Caco-2 (cell line): ENCODE measurements at regions not wholly inside any gene's neighbourhood (a gene's known extent, or its start where the extent isn't known, plus 50 kb on each side); places are given as distances from the start of the nearest gene placed in this dataset.

Source experiments
- BruUV-seq: library from RNA; stranded (reverse); fragments of 400-500 nt; replicated peaks from 2 replicates; lab custom pipeline; 2021; lab: Mats Ljungman, UMichigan
- CTCF ChIA-PET: fragments of 300-600 bp; sonication (Branson Sonifier 250); formaldehyde crosslinking; loops from one replicate; lab custom pipeline; 2022; ENCODE audit warnings: antibody characterized with exemption; lab: Charles Lee
- POLR2A ChIA-PET: fragments of 300-600 bp; sonication (Branson Sonifier 250); formaldehyde crosslinking; loops from one replicate; lab custom pipeline; 2022; ENCODE audit warnings: antibody characterized with exemption; lab: Charles Lee
- DNase-seq, 2 experiments: peaks; one replicate each; pipeline versions ENCODE4 v3.0.0 to v3.0.0-alpha.2; 2020 to 2022
- H3K27me3 ChIP-seq: replicated peaks from 2 replicates; pipeline ENCODE4 v1.6.0; 2011; ENCODE audit warnings: low read length; ENCODE audit not compliant: control insufficient read depth, insufficient read depth
- H3K36me3 ChIP-seq: 2 replicates; pipeline ENCODE4 v1.5.1; 2011; ENCODE audit warnings: low read length; ENCODE audit not compliant: control insufficient read depth, insufficient read depth
- H3K4me1 ChIP-seq: fragments of 250-450 bp; sonication (Bioruptor Pico); 2 replicates; pipeline ENCODE4 v1.5.1; 2020; ENCODE audit warnings: mild to moderate bottlenecking
- H3K4me3 ChIP-seq: 2 replicates; pipeline ENCODE4 v1.5.1; 2011; ENCODE audit warnings: low read depth, mild to moderate bottlenecking, control low read depth, low read length
- H3K9me3 ChIP-seq: fragments of 250-450 bp; sonication (Bioruptor Pico); 2 replicates; pipeline ENCODE4 v1.5.1; 2020; ENCODE audit warnings: mild to moderate bottlenecking, moderate library complexity
- H3K27ac Mint-ChIP-seq: one replicate; pipeline ENCODE4 v1.8.0; 2022; ENCODE audit warnings: mixed read lengths; ENCODE audit not compliant: unreplicated experiment
- H3K27me3 Mint-ChIP-seq: one replicate; pipeline ENCODE4 v1.8.0; 2022; ENCODE audit warnings: mixed read lengths; ENCODE audit not compliant: insufficient read depth, unreplicated experiment
- H3K36me3 Mint-ChIP-seq: one replicate; pipeline ENCODE4 v1.8.0; 2022; ENCODE audit warnings: mild to moderate bottlenecking, mixed read lengths; ENCODE audit not compliant: insufficient read depth, unreplicated experiment
- H3K4me1 Mint-ChIP-seq: one replicate; pipeline ENCODE4 v1.8.0; 2022; ENCODE audit warnings: low read depth, mixed read lengths; ENCODE audit not compliant: unreplicated experiment
- H3K4me3 Mint-ChIP-seq: one replicate; pipeline ENCODE4 v1.8.0; 2022; ENCODE audit warnings: mild to moderate bottlenecking, moderate library complexity, mixed read lengths; ENCODE audit not compliant: unreplicated experiment
- H3K9me3 Mint-ChIP-seq: one replicate; pipeline ENCODE4 v1.8.0; 2022; ENCODE audit warnings: mixed read lengths; ENCODE audit not compliant: unreplicated experiment
- intact Hi-C: fragments of 100-400 bp; cut with micrococcal nuclease; formaldehyde crosslinking; loops from one replicate; pipeline ENCODE4 v1.10.0; 2022; ENCODE audit not compliant: unreplicated experiment
- TF ChIP-seq, protein P1 (sequence below), 2 experiments: fragments of 200-600 bp in 1 of 2; IDR thresholded peaks; 1 replicate in 1 of 2; 2 replicates in 1 of 2; pipeline versions ENCODE4 v1.5.1 to v1.8.0; 2011 to 2022; ENCODE audit warnings: antibody characterized with exemption in 1 of 2, control low read depth in 1 of 2, inconsistent platforms in 1 of 2, low read depth in 1 of 2, low read length in 1 of 2, mild to moderate bottlenecking in 1 of 2, moderate library complexity in 1 of 2; ENCODE audit not compliant: insufficient read depth in 1 of 2, severe bottlenecking in 1 of 2, unreplicated experiment in 1 of 2

- TF ChIP-seq, protein P1, sequence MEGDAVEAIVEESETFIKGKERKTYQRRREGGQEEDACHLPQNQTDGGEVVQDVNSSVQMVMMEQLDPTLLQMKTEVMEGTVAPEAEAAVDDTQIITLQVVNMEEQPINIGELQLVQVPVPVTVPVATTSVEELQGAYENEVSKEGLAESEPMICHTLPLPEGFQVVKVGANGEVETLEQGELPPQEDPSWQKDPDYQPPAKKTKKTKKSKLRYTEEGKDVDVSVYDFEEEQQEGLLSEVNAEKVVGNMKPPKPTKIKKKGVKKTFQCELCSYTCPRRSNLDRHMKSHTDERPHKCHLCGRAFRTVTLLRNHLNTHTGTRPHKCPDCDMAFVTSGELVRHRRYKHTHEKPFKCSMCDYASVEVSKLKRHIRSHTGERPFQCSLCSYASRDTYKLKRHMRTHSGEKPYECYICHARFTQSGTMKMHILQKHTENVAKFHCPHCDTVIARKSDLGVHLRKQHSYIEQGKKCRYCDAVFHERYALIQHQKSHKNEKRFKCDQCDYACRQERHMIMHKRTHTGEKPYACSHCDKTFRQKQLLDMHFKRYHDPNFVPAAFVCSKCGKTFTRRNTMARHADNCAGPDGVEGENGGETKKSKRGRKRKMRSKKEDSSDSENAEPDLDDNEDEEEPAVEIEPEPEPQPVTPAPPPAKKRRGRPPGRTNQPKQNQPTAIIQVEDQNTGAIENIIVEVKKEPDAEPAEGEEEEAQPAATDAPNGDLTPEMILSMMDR (IDR thresholded peaks at IDR 0.05; ENCODE audit: insufficient read depth in 1 of 2, low read depth in 1 of 2, low read length in 1 of 2, severe bottlenecking in 1 of 2, unreplicated experiment in 1 of 2) = no peak
- no peaks in the 10 kb centered on the region for H3K27me3 ChIP-seq
- intact Hi-C loops = no loop called here
- Mint-ChIP-seq H3K27ac (no peak overlapping the region), H3K27me3 (no peaks in the 10 kb centered on the region), H3K36me3 (no peaks in the 10 kb centered on the region), H3K4me1 (peaks cover 4% of the 10 kb centered on the region), H3K9me3 (peaks cover 2% of the 10 kb centered on the region), H3K4me3 (no peak overlapping the region)
- no TSS peak for BruUV-seq
- CTCF ChIA-PET = no interaction called here
- DNase-seq = no peak
- H3K36me3 ChIP-seq = no peaks in the 10 kb centered on the region
- H3K4me3 ChIP-seq = no peak overlapping the region
- no peaks in the 10 kb centered on the region for H3K9me3 ChIP-seq
- POLR2A ChIA-PET = no interaction called here
- no peaks in the 10 kb centered on the region for H3K4me1 ChIP-seq
These were observed 392.0 kb upstream of the SASH1 start for GRCh38 chr6:147950623-147950987.

- ChIA-PET POLR2A (no interaction called here), CTCF (no interaction called here)
- Mint-ChIP-seq H3K36me3 (no peaks in the 10 kb centered on the region), H3K27ac (no peak overlapping the region), H3K4me1 (peaks cover 4% of the 10 kb centered on the region), H3K9me3 (no peaks in the 10 kb centered on the region), H3K4me3 (no peak overlapping the region), H3K27me3 (no peaks in the 10 kb centered on the region)
- TF ChIP-seq, protein P1 (IDR thresholded peaks at IDR 0.05; ENCODE audit: insufficient read depth in 1 of 2, low read depth in 1 of 2, low read length in 1 of 2, severe bottlenecking in 1 of 2, unreplicated experiment in 1 of 2) = no peak
- Histone ChIP-seq H3K36me3 (no peaks in the 10 kb centered on the region), H3K4me1 (no peaks in the 10 kb centered on the region), H3K27me3 (no peaks in the 10 kb centered on the region), H3K9me3 (no peaks in the 10 kb centered on the region), H3K4me3 (no peak overlapping the region)
- no TSS peak for BruUV-seq
- intact Hi-C loops = no loop called here
- DNase-seq = no peak
These were observed 390.9 kb upstream of the SASH1 start for GRCh38 chr6:147951726-147952125.

DNA sequence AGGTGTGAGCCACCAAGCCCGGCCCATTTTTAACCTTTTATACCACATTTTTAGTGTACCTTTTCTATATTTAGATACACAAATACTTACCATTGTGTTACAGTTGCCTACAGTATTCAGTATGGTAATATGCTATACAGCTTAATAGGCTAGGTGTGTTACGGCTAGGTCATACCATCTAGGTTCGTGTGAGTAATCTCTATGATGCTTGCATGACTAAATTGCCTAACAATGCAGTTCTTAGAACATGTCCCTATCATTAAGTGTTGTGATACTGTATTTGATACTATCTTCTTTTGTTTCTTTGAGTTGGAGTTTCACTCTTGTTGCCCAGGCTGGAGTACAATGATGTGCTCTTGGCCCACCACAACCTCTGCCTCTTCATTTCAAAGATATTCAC, 387.7 kb upstream of the SASH1 start:
- no peak overlapping the region for H3K4me3 Mint-ChIP-seq
- intact Hi-C loops = no loop called here
- Histone ChIP-seq H3K27me3 (no peaks in the 10 kb centered on the region), H3K4me1 (no peaks in the 10 kb centered on the region), H3K36me3 (no peaks in the 10 kb centered on the region), H3K4me3 (no peak overlapping the region), H3K9me3 (no peaks in the 10 kb centered on the region)
- no peak for DNase-seq
- ChIA-PET POLR2A (no interaction called here), CTCF (no interaction called here)
- peaks cover 4% of the 10 kb centered on the region for H3K4me1 Mint-ChIP-seq
- BruUV-seq = no TSS peak
- no peak overlapping the region for H3K27ac Mint-ChIP-seq
- H3K27me3 Mint-ChIP-seq = no peaks in the 10 kb centered on the region
- no peaks in the 10 kb centered on the region for H3K9me3 Mint-ChIP-seq
- no peaks in the 10 kb centered on the region for H3K36me3 Mint-ChIP-seq
- TF ChIP-seq, protein P1 (IDR thresholded peaks at IDR 0.05; ENCODE audit: insufficient read depth in 1 of 2, low read depth in 1 of 2, low read length in 1 of 2, severe bottlenecking in 1 of 2, unreplicated experiment in 1 of 2) = no peak
